WTC11 (cell line): ENCODE measurements at regions not wholly inside any gene's neighbourhood (a gene's known extent, or its start where the extent isn't known, plus 50 kb on each side); places are given as distances from the start of the nearest gene placed in this dataset.

Experiments
- CREB1 ChIP-seq: sonication (generic); formaldehyde crosslinking; IDR thresholded peaks from 2 replicates; pipeline ENCODE4 v1.8.0; 2023; ENCODE audit warnings: mild to moderate bottlenecking, missing genetic modification reagents
- JUN ChIP-seq: sonication (generic); formaldehyde crosslinking; IDR thresholded peaks from 2 replicates; pipeline ENCODE4 v1.8.0; 2023; ENCODE audit warnings: mild to moderate bottlenecking, missing genetic modification reagents
- NFYB ChIP-seq: sonication (generic); formaldehyde crosslinking; conservative IDR thresholded peaks from 2 replicates; pipeline ENCODE4 v1.8.0; 2022; ENCODE audit warnings: low read depth, missing genetic modification reagents
- NR2C2 ChIP-seq: sonication (generic); formaldehyde crosslinking; IDR thresholded peaks from 2 replicates; pipeline ENCODE4 v1.8.0; 2022; ENCODE audit warnings: mild to moderate bottlenecking, missing genetic modification reagents
- SP1 ChIP-seq: sonication (generic); formaldehyde crosslinking; conservative IDR thresholded peaks from 2 replicates; pipeline ENCODE4 v1.8.1; 2022; ENCODE audit warnings: missing genetic modification reagents
- ZNF121 ChIP-seq: sonication (generic); formaldehyde crosslinking; IDR thresholded peaks from 2 replicates; pipeline ENCODE4 v1.8.0; 2023; ENCODE audit warnings: missing genetic modification reagents
- TF ChIP-seq, protein P1 (sequence below): sonication (generic); formaldehyde crosslinking; IDR thresholded peaks from 2 replicates; pipeline ENCODE4 v1.8.1; 2022; ENCODE audit warnings: low read depth, missing genetic modification reagents, borderline replicate concordance
- TF ChIP-seq, protein P2 (sequence below): fragments of 200-600 bp; IDR thresholded peaks from 2 replicates; pipeline ENCODE4 v1.8.0; 2022; ENCODE audit warnings: antibody characterized with exemption
- TF ChIP-seq, protein P3 (sequence below): sonication (generic); formaldehyde crosslinking; IDR thresholded peaks from 2 replicates; pipeline ENCODE4 v1.8.0; 2022; ENCODE audit warnings: mild to moderate bottlenecking, missing genetic modification reagents

DNA sequence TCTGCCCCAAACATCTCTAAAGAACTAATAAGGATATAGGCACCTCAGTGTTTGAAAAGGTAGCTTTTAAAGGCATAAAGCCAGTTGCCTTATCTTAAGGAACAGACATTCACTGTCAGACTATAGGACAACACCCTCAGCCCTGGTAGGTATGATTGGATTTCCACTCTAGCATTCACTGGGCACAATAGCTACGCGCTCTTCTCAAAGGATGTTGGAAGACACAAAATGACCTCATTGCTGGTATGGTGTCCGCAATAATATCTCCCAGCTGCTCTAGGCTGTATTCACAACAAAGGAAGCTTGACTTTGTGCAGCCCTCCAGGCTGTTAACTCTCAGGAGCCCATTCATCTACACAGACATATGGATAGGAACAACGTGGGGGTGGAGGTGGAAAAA is 119.4 kb upstream of the CXADR start:
- TF ChIP-seq ZNF121 (CRISPR knock-in tag) (no peak), NFYB (CRISPR knock-in tag) (no peak), SP1 (CRISPR knock-in tag) (no peak), JUN (CRISPR knock-in tag) (no peak), NR2C2 (CRISPR knock-in tag) (no peak), CREB1 (CRISPR knock-in tag) (no peak)
- TF ChIP-seq, protein P1, sequence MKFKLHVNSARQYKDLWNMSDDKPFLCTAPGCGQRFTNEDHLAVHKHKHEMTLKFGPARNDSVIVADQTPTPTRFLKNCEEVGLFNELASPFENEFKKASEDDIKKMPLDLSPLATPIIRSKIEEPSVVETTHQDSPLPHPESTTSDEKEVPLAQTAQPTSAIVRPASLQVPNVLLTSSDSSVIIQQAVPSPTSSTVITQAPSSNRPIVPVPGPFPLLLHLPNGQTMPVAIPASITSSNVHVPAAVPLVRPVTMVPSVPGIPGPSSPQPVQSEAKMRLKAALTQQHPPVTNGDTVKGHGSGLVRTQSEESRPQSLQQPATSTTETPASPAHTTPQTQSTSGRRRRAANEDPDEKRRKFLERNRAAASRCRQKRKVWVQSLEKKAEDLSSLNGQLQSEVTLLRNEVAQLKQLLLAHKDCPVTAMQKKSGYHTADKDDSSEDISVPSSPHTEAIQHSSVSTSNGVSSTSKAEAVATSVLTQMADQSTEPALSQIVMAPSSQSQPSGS (CRISPR knock-in tag) = no peak
- TF ChIP-seq, protein P2, sequence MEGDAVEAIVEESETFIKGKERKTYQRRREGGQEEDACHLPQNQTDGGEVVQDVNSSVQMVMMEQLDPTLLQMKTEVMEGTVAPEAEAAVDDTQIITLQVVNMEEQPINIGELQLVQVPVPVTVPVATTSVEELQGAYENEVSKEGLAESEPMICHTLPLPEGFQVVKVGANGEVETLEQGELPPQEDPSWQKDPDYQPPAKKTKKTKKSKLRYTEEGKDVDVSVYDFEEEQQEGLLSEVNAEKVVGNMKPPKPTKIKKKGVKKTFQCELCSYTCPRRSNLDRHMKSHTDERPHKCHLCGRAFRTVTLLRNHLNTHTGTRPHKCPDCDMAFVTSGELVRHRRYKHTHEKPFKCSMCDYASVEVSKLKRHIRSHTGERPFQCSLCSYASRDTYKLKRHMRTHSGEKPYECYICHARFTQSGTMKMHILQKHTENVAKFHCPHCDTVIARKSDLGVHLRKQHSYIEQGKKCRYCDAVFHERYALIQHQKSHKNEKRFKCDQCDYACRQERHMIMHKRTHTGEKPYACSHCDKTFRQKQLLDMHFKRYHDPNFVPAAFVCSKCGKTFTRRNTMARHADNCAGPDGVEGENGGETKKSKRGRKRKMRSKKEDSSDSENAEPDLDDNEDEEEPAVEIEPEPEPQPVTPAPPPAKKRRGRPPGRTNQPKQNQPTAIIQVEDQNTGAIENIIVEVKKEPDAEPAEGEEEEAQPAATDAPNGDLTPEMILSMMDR = no peak
- TF ChIP-seq, protein P3, sequence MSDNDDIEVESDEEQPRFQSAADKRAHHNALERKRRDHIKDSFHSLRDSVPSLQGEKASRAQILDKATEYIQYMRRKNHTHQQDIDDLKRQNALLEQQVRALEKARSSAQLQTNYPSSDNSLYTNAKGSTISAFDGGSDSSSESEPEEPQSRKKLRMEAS (CRISPR knock-in tag) = no peak
